ENCODE measurements at regions not wholly inside any gene's neighbourhood (a gene's known extent, or its start where the extent isn't known, plus 50 kb on each side); places are given as distances from the start of the nearest gene placed in this dataset.

DNA sequence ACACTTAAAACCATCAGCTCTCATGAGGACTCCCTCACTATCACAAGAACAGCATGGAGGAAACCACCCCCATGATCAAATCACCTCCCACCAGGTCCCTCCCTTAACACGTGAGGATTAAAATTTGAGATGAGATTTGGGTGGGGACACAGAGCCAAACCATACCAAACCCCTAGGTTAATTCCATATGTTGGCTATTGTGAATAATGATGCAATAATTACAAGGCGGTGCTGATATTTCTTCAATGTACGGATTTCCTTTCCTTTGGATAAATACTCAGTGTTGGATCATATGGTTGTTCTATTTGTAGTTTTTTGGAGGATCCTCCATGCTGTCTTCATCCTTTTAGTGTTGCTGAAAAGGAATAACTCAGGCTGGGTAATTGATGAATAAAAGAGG lies 652.1 kb upstream of the PKDCC start:
- intact Hi-C loops (cut with micrococcal nuclease), result no loop called here
- no peak for DNase-seq
- Histone ChIP-seq H3K36me3 (no peaks in the 10 kb centered on the region), H3K4me1 (peaks cover 4% of the 10 kb centered on the region), H3K9me3 (replicated peaks) (peaks cover 37% of the 10 kb centered on the region), H3K27me3 (ENCODE audit: low read depth) (no peaks in the 10 kb centered on the region), H3K4me3 (no peak overlapping the region), H3K27ac (replicated peaks) (no peak overlapping the region)
- TF ChIP-seq, protein P1, sequence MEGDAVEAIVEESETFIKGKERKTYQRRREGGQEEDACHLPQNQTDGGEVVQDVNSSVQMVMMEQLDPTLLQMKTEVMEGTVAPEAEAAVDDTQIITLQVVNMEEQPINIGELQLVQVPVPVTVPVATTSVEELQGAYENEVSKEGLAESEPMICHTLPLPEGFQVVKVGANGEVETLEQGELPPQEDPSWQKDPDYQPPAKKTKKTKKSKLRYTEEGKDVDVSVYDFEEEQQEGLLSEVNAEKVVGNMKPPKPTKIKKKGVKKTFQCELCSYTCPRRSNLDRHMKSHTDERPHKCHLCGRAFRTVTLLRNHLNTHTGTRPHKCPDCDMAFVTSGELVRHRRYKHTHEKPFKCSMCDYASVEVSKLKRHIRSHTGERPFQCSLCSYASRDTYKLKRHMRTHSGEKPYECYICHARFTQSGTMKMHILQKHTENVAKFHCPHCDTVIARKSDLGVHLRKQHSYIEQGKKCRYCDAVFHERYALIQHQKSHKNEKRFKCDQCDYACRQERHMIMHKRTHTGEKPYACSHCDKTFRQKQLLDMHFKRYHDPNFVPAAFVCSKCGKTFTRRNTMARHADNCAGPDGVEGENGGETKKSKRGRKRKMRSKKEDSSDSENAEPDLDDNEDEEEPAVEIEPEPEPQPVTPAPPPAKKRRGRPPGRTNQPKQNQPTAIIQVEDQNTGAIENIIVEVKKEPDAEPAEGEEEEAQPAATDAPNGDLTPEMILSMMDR (IDR thresholded peaks at IDR 0.05; ENCODE audit: borderline replicate concordance), result no peak

DNA sequence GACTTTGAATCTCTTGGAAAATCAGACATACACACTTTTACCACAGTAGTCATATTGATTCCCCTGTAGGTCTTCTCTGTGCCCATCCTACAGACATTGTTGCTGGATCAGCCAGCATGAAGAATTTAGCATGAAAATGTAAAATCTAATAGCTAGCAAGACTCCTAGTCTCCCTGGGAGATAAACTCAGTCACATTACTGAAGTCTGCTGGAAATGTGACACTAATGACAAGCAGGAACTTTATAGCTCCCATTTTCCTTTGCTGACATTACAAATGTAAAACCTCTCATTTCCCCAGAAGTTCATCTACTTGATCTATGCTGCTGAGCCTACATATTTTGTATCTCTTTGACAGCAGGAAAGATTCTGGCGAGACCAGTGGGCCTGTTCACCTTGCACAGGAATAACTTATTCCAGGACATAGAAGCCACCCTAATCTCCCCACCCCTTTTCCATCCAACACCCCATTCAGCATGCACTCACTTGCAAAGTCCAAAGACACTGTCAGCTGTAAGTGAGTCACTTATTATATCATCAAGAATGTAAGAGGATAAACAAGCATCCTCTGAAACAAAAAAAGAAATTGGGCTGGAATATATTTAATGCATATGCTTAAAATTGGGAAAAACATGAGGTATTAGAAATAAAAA lies 648.3 kb upstream of the PKDCC start:
- Histone ChIP-seq H3K9me3 (replicated peaks) (peaks cover 24% of the 10 kb centered on the region), H3K27me3 (ENCODE audit: low read depth) (no peaks in the 10 kb centered on the region), H3K4me3 (no peak overlapping the region), H3K27ac (replicated peaks) (no peak overlapping the region), H3K4me1 (no peaks in the 10 kb centered on the region), H3K36me3 (no peaks in the 10 kb centered on the region)
- TF ChIP-seq, protein P1 (IDR thresholded peaks at IDR 0.05; ENCODE audit: borderline replicate concordance), result no peak
- intact Hi-C loops (cut with micrococcal nuclease), result no loop called here
- DNase-seq, result no peak

DNA sequence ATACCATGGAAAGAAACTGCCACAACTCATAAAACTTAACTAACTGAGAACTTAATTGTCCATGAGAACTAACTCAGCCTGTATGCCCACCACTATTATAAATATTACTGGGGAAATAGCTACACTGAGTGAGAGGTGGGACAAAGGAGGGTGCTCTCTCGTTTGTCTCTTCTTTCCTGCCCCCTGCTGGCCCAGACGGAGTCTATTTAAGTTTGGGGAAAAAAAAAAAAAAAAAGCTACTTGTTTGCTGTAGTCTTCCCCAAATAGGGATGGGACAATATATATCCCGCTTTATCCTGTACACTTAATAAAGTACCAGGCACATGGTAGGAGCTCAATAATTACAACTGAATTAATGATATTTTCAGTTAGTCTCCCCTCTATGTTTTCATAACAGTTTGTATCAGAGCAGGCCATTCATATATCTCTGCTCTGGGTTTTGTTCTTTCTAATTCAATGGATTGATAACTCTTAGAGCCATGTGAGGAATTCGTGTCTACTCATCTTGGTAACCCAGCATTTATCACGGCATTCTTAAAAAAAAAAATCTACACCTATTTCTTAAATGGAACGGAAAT lies 647.6 kb upstream of the PKDCC start:
- H3K27ac ChIP-seq (replicated peaks), result no peak overlapping the region
- peaks cover 24% of the 10 kb centered on the region for H3K9me3 ChIP-seq (replicated peaks)
- no peaks in the 10 kb centered on the region for H3K4me1 ChIP-seq
- no peaks in the 10 kb centered on the region for H3K36me3 ChIP-seq
- H3K27me3 ChIP-seq (ENCODE audit: low read depth), result no peaks in the 10 kb centered on the region
- TF ChIP-seq, protein P1 (IDR thresholded peaks at IDR 0.05; ENCODE audit: borderline replicate concordance), result peak; percentile 32
- intact Hi-C loops (cut with micrococcal nuclease), result no loop called here
- no peak overlapping the region for H3K4me3 ChIP-seq
- DNase-seq, result no peak

DNA sequence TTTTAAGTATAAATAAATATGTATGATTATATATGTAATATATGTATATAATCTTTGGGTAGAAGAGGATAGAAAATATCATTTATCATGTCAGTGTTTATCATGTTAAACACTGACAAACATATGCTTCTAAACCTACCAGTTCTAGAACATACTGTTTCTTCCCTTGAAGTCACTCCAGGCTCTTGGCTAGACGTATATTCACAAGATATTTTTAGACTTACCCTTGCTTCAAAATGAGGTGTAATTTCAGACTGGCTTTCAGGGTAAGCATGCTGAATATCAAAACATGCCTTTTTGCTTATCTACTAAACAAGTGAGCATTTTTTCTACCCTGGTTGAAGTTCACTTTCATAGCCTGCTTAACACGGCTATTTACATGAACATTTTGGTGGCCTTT lies 642.4 kb upstream of the PKDCC start:
- Histone ChIP-seq H3K4me1 (peaks cover 10% of the 10 kb centered on the region), H3K27me3 (ENCODE audit: low read depth) (no peaks in the 10 kb centered on the region), H3K4me3 (no peak overlapping the region), H3K36me3 (no peaks in the 10 kb centered on the region), H3K9me3 (replicated peaks) (no peaks in the 10 kb centered on the region), H3K27ac (replicated peaks) (no peak overlapping the region)
- DNase-seq, result no peak
- intact Hi-C loops (cut with micrococcal nuclease), result no loop called here
- TF ChIP-seq, protein P1 (IDR thresholded peaks at IDR 0.05; ENCODE audit: borderline replicate concordance), result no peak

DNA sequence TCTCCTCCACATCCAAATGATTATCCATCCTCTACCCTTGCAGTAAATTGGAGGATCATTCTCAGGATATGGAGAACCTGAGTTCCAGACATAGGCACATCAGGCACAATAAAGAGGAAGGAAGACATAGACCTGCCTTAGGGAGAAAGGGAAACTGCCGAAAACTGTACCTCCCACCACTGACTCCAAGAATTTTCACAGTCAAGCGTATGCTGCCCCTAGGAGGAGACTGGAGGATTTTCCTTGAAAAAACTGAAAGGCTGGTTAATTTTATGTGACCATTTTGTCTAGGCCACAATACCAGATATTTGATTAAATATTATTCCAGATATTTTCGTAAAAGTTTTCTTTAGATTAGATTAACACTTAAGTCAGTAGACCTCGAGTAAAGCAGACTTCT lies 638.5 kb upstream of the PKDCC start:
- DNase-seq, result no peak
- peaks cover 5% of the 10 kb centered on the region for H3K9me3 ChIP-seq (replicated peaks)
- TF ChIP-seq, protein P1 (IDR thresholded peaks at IDR 0.05; ENCODE audit: borderline replicate concordance), result no peak

More for the DNA sequence above, 638.5 kb upstream of the PKDCC start:
- Histone ChIP-seq H3K27me3 (ENCODE audit: low read depth) (no peaks in the 10 kb centered on the region), H3K36me3 (no peaks in the 10 kb centered on the region), H3K4me1 (peaks cover 10% of the 10 kb centered on the region), H3K4me3 (no peak overlapping the region), H3K27ac (replicated peaks) (no peak overlapping the region)
- intact Hi-C loops (cut with micrococcal nuclease), result no loop called here

Data from left ventricle myocardium inferior (tissue), 1 donor.